Smooth muscle cell (in vitro differentiated cells): ENCODE measurements at regions not wholly inside any gene's neighbourhood (a gene's known extent, or its start where the extent isn't known, plus 50 kb on each side); places are given as distances from the start of the nearest gene placed in this dataset.

Experiments
- DNase-seq: peaks from one replicate; lab custom pipeline; 2025; ENCODE audit not compliant: unreplicated experiment; lab: John Stamatoyannopoulos, UW
- H2AFZ ChIP-seq: fragments of 200-600 bp; sonication (generic); 2 replicates; pipeline ENCODE4 v1.6.0; 2016; ENCODE audit warnings: antibody characterized with exemption, low read depth, mild to moderate bottlenecking
- H3F3A ChIP-seq: fragments of 200-600 bp; sonication (generic); 2 replicates; pipeline ENCODE4 v1.6.0; 2017; ENCODE audit warnings: antibody characterized with exemption, low read depth
- H3K27ac ChIP-seq: fragments of 200-600 bp; sonication (generic); 2 replicates; pipeline ENCODE4 v1.5.1; 2016; ENCODE audit warnings: low read depth, mild to moderate bottlenecking
- H3K27me3 ChIP-seq: fragments of 200-600 bp; sonication (generic); 2 replicates; pipeline ENCODE4 v1.6.1; 2016; ENCODE audit warnings: low read depth, mild to moderate bottlenecking
- H3K36me3 ChIP-seq: fragments of 200-600 bp; sonication (generic); 2 replicates; pipeline ENCODE4 v1.5.1; 2016; ENCODE audit warnings: low read depth
- H3K4me1 ChIP-seq: fragments of 200-600 bp; sonication (generic); 2 replicates; pipeline ENCODE4 v1.5.1; 2016; ENCODE audit warnings: low read depth
- H3K4me2 ChIP-seq: fragments of 200-600 bp; sonication (generic); 2 replicates; pipeline ENCODE4 v1.6.0; 2016; ENCODE audit warnings: mild to moderate bottlenecking
- H3K4me3 ChIP-seq: fragments of 200-600 bp; sonication (generic); 2 replicates; pipeline ENCODE4 v1.5.1; 2016; ENCODE audit warnings: mild to moderate bottlenecking
- H3K79me2 ChIP-seq: fragments of 200-600 bp; sonication (generic); 2 replicates; pipeline ENCODE4 v1.6.0; 2016; ENCODE audit warnings: low read depth, mild to moderate bottlenecking
- H3K9ac ChIP-seq: fragments of 200-600 bp; sonication (generic); 2 replicates; pipeline ENCODE4 v1.6.0; 2016; ENCODE audit warnings: low read depth
- H3K9me3 ChIP-seq: fragments of 200-600 bp; sonication (generic); replicated peaks from 2 replicates; pipeline ENCODE4 v1.5.1; 2016; ENCODE audit warnings: low read depth
- H4K20me1 ChIP-seq: fragments of 200-600 bp; sonication (generic); 2 replicates; pipeline ENCODE4 v1.6.0; 2016; ENCODE audit warnings: low read depth
- CTCF ChIP-seq: fragments of 200-600 bp; sonication (generic); IDR thresholded peaks from 2 replicates; pipeline ENCODE4 v1.5.1; 2017; ENCODE audit warnings: borderline replicate concordance, mild to moderate bottlenecking, antibody characterized with exemption; ENCODE audit not compliant: insufficient read depth, poor library complexity, severe bottlenecking
- WGBS: methylation state at CpG from one replicate; pipeline ENCODE4 v1.1.7; 2016; ENCODE audit warnings: low lambda C conversion rate; 5-methylcytosine and 5-hydroxymethylcytosine counted together

DNA sequence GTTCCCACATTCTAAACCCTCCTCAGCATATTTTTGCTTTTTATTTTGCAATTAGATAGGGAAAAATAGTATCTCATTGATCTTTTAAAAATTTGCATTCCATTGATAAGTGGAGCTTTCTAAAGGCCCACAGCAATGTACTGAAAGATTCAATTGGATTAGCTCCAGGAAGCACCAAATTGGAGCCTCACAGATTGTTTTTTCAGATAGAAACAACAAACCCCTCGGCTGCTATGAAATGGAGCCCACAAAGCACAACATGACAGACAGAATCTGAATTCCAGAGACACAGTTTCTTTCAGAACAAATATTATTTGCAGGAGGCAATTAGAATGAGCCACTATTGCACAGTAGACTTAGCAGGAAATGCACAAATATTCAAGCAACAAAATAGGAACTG lies 58.9 kb upstream of the KIF26B start:
- no peak overlapping the region for H2AFZ ChIP-seq
- no peak overlapping the region for H3K27ac ChIP-seq
- no peak overlapping the region for H3K9ac ChIP-seq
- H3K27me3 ChIP-seq: no peaks in the 10 kb centered on the region
- H3K4me2 ChIP-seq: no peak overlapping the region
- no peak for DNase-seq
- H3K4me1 ChIP-seq: peaks cover 18% of the 10 kb centered on the region
- H3K79me2 ChIP-seq: no peaks in the 10 kb centered on the region
- WGBS: 54% methylated on average over 1 of the region's 1 CpG
- H3K4me3 ChIP-seq: no peak overlapping the region
- peaks cover 22% of the 10 kb centered on the region for H3F3A ChIP-seq
- no peaks in the 10 kb centered on the region for H3K36me3 ChIP-seq
- no peaks in the 10 kb centered on the region for H4K20me1 ChIP-seq
- no peak for TF ChIP-seq CTCF
- H3K9me3 ChIP-seq: no peaks in the 10 kb centered on the region

- Histone ChIP-seq H3K4me1 (peaks cover 19% of the 10 kb centered on the region), H3K4me2 (no peak overlapping the region), H2AFZ (no peak overlapping the region), H4K20me1 (no peaks in the 10 kb centered on the region), H3K36me3 (no peaks in the 10 kb centered on the region), H3K79me2 (no peaks in the 10 kb centered on the region), H3K4me3 (no peak overlapping the region), H3F3A (peaks cover 28% of the 10 kb centered on the region), H3K27ac (no peak overlapping the region), H3K9ac (no peak overlapping the region), H3K27me3 (no peaks in the 10 kb centered on the region), H3K9me3 (no peaks in the 10 kb centered on the region)
- no peak for TF ChIP-seq CTCF
- 86% methylated on average over 5 of the region's 5 CpGs for WGBS
- no peak for DNase-seq
Measured at GRCh38 chr1:245094954-245095353, 59.8 kb upstream of the KIF26B start.

DNA sequence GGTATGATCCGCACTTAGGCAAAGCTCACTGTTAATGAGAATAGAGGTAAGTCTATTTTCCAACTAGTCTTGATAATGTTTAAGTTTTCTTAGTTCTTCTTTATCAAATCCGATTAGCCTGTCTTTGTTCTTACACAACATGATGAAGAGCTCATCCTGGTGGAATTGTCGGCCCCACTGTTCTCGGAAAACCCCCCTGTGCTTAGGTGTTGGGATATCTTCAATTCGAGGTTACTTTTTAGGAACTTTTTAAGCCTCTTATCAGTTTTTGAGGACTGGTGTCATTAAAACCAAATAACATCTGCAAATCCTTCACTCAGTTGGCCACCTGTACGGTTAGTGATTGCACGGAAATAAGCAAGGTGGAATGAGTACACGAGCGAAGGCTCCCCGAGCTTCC lies 60.7 kb upstream of the KIF26B start:
- Histone ChIP-seq H4K20me1 (no peaks in the 10 kb centered on the region), H2AFZ (no peak overlapping the region), H3K4me3 (no peak overlapping the region), H3K79me2 (no peaks in the 10 kb centered on the region), H3K27ac (no peak overlapping the region), H3K4me2 (no peak overlapping the region), H3K27me3 (no peaks in the 10 kb centered on the region), H3K36me3 (no peaks in the 10 kb centered on the region), H3F3A (peaks cover 28% of the 10 kb centered on the region), H3K9ac (no peak overlapping the region), H3K4me1 (peaks cover 19% of the 10 kb centered on the region), H3K9me3 (no peaks in the 10 kb centered on the region)
- WGBS: 97% methylated on average over 10 of the region's 10 CpGs
- DNase-seq: no peak
- no peak for TF ChIP-seq CTCF

DNA sequence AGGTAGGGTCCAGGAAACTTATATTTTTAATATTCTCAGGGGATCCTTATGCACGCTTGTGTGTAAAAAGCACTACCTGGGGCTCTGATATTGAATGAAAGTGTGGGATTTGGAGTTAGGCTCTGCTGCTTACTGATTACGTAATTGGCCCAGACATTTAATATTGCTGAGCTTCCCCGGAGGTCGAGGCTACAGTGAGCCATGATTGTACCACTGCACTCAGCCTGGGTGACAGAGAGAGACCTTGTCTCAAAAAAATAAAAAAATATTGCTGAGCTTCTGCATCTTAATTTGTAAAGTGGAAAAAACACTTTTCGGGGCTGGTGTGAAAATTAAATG lies 62.2 kb upstream of the KIF26B start:
- Histone ChIP-seq H3K27me3 (no peaks in the 10 kb centered on the region), H3K36me3 (no peaks in the 10 kb centered on the region), H4K20me1 (no peaks in the 10 kb centered on the region), H3K4me2 (peak overlapping the region; percentile 58), H3K4me3 (no peak overlapping the region), H3K4me1 (peaks cover 19% of the 10 kb centered on the region), H3K9ac (peak overlapping the region; percentile 92), H3K9me3 (no peaks in the 10 kb centered on the region), H3K27ac (peak overlapping the region; percentile 99), H2AFZ (peak overlapping the region; percentile 20), H3K79me2 (no peaks in the 10 kb centered on the region), H3F3A (peaks cover 28% of the 10 kb centered on the region)
- no peak for TF ChIP-seq CTCF
- no peak for DNase-seq
- 70% methylated on average over 5 of the region's 5 CpGs for WGBS
